ENCODE measurements at regions not wholly inside any gene's neighbourhood (a gene's known extent, or its start where the extent isn't known, plus 50 kb on each side); places are given as distances from the start of the nearest gene placed in this dataset.
"Not testable (repeated sequence)": the region's sequence is repeated elsewhere in the genome, so short reads cannot be mapped to it uniquely, and the experiment has no call there.

DNA sequence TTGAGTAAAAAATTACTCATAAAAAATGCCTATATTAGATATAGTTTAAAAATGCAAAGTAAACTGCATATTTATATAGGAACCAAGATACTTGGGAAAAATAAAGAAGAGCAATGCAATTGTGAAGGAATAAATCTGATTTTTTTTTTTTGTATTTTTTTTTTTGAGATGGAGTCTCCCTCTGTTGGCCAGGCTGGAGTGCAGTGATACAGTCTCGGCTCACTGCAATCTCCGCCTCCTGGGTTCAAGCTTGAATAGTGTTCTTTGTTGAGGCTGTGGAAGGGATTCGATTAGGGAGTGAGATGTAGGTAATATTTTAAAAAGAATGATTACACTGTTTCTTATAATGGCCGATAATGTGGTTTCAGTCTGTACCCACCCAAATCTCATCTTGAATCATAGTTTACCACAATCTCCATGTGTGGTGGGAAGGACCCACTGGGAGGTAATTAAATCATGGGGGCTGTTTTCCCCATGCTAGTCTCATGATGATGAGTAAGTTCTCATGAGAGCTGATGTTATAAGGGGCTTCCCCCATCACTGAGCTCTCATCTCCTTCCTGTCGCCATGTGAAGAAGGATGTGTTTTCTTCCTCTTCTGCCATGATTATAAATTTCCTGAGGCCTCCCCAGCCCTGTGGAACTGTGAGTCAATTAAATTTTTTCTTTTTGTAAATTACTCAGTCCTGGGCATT lies 1765.9 kb downstream of the PLA2G4A start:
- no peak for DNase-seq (ENCODE audit: low read depth, low spot score)
- H3K4me3 ChIP-seq (ENCODE audit: low read length), result no peak overlapping the region

DNA sequence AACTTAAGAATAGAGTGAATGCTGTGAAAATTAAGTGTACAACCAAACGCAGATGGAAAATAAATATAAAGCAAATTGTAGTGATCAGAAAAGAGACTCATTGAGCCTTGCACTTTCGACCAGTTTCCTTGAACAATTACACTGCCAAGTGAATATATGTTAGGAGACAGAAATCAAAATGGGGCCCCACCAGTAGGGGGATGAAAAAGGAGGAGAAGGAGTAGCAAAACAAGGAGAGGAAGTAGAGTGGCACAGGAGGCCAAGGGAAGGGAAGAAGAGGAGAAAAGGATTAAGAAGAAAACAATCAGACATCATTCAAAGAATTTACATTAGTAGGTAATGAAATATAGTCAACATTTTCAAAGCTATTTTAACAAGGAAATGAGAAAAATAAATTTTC lies 1770.6 kb downstream of the PLA2G4A start:
- no peak for DNase-seq (ENCODE audit: low read depth, low spot score)

DNA sequence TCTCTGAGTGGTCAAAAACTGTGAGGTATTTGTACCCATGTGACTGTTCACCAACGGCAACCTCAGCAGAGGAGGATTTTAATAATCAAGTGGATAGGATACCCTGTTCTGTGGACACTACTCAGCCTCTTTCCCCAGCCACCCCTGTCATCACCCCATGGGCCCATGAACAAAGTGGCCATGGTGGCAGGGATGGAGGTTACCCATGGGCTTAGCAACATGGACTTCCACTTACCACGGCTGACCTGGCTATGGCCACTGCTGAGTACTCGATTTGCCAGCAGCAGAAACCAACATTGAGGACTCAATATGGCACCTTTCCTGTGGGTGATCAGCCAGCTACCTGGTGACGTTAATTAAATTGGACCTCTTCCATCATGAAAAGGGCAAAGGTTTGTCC lies 1782.7 kb downstream of the PLA2G4A start:
- DNase-seq (ENCODE audit: low read depth, low spot score), result no peak
- H3K4me3 ChIP-seq (ENCODE audit: low read length), result no peak overlapping the region

More for the DNA sequence above, 1770.6 kb downstream of the PLA2G4A start:
- H3K4me3 ChIP-seq (ENCODE audit: low read length), result no peak overlapping the region

DNA sequence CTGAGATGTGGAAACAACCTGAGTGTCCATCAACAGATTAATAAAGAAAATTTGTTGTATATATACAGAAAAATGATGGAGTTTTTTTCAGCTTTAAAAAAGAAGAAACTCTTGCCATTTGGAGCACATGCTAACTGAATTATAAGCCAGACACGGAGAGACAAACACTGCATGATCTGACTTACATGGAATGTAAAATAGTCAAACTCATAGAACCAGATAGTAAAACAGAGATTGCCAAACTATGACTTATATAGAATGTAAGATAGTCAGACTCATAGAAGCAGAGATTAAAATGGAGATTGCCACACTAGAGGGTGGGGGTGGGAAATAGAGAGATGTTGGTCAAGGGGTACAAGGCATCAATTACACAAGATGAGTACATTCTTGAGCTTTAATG lies 1786.6 kb downstream of the PLA2G4A start:
- no peak for DNase-seq (ENCODE audit: low read depth, low spot score)
- no peak overlapping the region for H3K4me3 ChIP-seq (ENCODE audit: low read length)

DNA sequence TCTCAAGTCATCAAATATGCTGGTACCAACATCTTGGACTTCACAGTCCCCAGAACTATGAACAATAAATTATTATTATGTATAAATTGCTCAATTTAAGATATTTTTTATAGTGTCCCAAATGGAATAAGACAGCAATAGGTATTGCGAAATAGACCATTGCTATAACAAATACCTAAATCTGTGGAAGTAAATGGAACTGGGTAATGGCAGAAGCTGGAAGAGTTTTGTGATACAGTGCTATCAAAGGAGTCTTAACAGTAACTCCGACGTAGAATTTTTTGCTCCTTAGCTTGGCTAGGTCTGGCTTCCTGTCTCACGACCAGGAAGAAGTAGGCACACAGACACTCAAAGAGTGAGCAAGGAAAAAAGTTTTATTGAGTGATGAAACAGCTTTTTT lies 1791.5 kb downstream of the PLA2G4A start:
- no peak for DNase-seq (ENCODE audit: low read depth, low spot score)
- H3K4me3 ChIP-seq (ENCODE audit: low read length), result no peak overlapping the region

DNA sequence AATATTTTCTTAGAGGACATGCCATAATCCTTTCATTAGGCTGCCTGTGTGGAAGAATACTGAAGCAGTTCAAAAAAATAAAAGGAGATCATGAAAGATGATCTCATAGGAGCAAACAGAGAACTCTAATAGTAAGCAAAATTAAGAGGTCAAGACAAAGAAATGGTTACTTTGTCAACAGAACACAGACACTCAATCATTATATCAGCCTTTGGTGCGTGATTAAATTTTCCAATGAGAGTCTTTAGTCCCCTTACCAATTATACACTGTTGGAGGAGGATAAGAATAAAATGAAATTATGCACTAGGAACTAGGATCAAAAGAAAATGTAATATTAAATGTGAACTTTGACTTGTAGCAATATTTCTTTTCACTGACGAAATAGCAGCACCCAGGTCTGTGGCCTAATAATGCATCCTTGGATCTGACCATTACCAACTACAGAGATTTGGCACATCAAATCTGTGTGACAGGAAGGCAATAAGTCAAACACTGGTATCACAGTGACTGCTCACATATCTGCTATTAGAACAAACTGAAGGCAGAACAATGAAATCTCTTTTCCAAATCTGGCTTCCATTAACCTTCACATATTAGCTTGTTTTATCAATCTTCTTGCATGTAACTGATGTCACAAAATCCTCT lies 1812.9 kb downstream of the PLA2G4A start:
- DNase-seq (ENCODE audit: low read depth, low spot score), result no peak
- no peak overlapping the region for H3K4me3 ChIP-seq (ENCODE audit: low read length)

DNA sequence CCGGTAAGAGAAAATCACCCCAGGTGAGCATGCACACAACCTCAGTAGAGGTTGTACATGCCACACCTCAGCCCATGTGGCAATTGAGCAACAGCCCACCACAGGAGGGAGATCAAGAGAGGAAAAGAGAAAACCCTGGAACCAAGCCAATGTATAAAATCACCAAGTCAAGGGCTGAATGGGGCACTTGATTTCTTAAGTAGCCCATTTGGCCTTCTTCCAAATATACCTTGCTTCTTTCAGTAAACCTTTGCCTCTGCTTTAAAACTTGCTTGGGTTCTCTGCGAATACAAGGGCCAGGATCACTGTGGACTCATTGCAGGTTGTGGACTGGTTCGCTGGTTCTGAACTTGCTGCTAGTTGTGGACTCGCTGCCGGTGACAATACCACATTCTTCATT lies 1814.0 kb downstream of the PLA2G4A start:
- DNase-seq (ENCODE audit: low read depth, low spot score), result no peak

DNA sequence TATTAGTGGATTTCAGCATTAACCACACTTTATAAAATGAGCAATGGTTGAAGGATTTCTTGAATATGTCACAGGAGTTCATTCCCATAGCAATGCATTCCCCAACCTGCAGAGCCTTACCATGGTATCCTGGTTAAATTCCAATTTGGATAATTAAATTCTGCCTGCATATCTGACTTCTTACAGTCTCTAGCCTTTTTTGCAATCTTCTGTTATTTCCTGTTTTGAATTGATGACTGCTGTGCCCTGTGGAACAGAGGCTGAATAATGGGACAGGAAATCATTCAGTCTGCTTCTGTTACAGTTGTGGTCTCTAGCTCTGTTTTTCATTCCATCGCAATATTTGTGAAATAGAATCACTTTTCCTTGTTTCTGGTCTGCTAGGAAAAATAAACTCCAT lies 1823.9 kb downstream of the PLA2G4A start:
- no peak overlapping the region for H3K4me3 ChIP-seq (ENCODE audit: low read length)
- no peak for DNase-seq (ENCODE audit: low read depth, low spot score)

More for the DNA sequence above, 1814.0 kb downstream of the PLA2G4A start:
- no peak overlapping the region for H3K4me3 ChIP-seq (ENCODE audit: low read length)

DNA sequence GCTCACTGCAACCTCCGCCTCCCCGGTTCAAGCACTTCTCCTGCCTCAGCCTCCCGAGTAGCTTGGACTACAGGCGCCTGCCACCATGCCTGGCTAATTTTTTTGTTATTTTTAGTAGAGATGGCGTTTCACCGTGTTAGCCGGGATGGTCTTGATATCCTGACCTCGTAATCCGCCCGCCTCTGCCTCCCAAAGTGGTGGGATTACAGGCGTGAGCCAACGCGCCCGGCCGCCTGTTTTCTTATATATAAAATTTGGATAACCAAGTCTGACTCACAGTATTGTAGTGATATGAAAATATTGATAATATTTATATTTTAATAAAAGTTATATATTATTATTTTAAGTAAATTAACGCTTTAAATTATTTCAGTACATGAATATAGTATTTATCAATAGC lies 1821.7 kb downstream of the BRINP3 start:
- DNase-seq (ENCODE audit: low read depth, low spot score); H3K4me3 ChIP-seq (ENCODE audit: low read length): not testable (repeated sequence)

DNA sequence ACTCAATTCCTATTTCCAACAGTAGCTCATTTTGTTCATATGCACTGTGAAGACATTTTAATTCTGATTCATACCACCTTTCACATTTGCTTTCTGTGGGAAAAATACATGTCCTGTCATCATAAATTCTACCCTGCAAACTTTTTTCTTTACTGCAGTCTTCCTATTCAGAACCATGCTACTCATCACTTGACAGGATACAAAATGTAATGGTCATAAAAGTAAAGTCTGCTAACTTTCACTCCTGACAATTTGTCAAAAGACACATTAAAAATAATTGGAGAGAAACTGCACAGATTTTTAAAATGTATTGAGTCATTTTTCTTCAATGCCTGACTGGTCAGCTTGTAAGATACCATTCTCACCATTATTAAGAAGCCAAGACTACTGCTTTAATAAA lies 1817.1 kb downstream of the BRINP3 start:
- H3K4me3 ChIP-seq (ENCODE audit: low read length), result no peak overlapping the region
- DNase-seq (ENCODE audit: low read depth, low spot score), result no peak

DNA sequence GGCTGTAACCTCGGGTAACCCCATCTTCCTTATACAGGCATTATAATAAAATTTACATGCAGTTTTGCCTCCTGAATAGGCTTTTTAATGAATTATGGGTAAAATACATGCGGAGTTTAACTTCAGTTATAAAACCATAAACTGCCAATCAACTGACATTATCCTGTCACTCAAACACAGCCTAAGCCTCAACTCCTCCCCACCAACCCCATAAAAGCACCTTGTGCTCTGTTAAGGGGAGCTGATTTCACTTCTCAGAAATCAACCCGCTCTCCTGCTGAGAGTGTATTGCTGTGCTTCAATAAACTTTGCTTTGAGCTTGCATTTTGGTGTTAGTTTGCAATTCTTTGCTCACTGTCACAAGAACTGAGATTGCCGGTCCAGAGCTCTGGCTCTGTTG lies 1812.2 kb downstream of the BRINP3 start:
- DNase-seq (ENCODE audit: low read depth, low spot score), result no peak
- no peak overlapping the region for H3K4me3 ChIP-seq (ENCODE audit: low read length)

DNA sequence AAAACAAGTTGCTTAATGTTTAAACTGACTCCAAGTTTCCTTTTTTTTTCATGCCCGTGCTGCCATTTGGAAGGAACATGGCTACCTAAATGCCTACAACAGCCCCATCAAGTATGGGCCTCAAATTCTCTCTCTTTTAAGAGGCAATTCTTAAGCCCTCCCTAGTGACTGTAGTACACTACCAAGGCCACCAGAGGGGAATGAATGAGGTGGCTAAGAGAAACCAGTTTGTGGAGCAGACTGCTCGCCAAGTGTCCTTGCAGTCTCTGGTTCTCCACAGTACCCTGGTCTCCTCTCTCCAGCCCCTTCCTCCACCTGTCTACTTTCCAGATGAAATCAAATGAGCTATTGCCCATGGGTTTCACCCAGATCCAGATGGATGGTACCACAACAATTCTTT lies 1809.6 kb downstream of the BRINP3 start:
- peak; percentile 17 for DNase-seq (ENCODE audit: low read depth, low spot score)
- H3K4me3 ChIP-seq (ENCODE audit: low read length), result no peak overlapping the region

DNA sequence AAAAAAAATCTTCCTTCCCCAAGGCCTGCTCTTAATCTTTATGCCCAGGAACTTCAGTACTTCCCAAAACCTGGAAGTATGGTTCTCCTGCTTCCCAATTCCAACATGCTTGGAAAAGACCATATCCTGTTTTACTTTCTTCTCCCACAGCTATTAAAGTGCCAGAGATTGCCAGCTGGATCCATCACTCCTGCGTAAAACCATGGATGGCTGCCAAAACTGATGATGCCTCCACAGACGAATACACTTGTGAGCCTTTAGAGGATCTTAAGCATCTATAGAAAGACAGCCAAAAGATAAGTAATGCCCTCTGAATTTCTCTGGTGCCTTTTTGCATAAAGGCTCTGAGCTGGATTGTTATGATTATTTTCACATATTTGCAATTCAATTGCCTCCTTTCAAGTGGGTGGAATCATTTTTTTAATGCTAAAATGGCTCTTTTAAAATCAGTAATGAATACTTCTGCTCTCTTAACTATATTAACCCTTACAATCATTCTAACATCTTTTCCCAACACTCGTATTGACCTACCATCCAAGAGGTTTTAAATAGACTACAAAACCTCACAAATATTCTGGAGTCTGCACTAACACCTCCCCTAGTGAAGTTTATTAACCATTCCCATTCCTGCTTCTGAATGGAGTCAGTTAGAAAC lies 1807.8 kb downstream of the BRINP3 start:
- DNase-seq (ENCODE audit: low read depth, low spot score), result no peak
- no peak overlapping the region for H3K4me3 ChIP-seq (ENCODE audit: low read length)

DNA sequence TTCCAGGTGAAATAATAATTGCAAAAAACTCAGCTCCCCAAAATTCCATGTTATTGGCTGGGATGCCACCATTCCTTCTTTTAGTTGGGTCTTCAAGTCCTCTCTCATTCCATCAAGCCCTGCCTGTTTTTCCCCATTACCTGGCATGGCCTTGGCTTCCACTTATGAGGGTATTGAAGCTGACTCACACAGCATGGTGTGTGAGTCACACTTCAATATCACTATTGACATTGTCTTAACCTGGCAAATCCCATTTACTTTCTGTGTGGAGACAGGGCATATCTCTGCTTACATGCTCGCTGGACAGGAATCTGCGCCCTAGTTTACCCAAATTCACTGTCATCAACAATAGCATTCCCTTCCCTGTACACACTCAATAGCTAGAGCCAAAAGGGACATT lies 1806.8 kb downstream of the BRINP3 start:
- DNase-seq (ENCODE audit: low read depth, low spot score), result no peak
- H3K4me3 ChIP-seq (ENCODE audit: low read length), result no peak overlapping the region

DNA sequence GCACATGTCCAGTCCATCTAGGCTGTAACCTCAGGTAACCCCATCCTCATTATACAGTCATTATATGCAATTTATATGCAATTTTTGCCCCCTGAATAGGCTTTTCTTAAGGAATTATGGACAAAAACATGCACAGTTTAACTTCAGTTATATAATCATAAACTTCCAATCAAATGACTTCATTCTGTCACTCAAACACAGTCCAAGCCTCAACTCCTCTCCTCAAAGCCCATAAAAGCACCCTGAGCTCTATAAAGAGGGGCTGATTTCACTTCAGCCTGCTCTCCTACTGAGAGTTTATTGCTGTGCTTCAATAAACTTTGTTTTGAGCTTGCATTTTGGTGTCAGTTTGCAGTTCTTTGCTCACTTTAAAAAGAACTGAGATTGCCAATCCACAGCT lies 1805.5 kb downstream of the BRINP3 start:
- no peak for DNase-seq (ENCODE audit: low read depth, low spot score)

DNA sequence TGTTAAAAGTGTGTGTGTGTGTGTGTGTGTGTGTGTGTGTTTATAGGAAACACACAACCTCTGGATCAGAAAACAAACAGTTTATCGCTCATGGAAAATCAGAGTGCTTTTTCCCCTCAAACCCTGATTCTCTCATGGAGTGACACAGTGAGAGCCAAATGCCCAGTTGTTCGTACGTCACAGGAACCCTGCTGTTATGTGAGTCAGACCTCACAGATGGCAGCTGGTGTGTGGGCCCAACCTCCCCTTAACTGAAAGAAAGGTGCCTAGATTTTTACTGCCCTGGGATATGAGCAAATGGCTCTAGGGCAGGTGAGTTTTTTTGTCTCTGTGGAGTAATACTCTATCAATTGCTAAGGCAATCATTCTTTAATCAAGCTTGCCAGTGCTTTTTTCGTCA lies 1788.1 kb downstream of the BRINP3 start:
- DNase-seq (ENCODE audit: low read depth, low spot score), result no peak

More for the DNA sequence above, 1805.5 kb downstream of the BRINP3 start:
- no peak overlapping the region for H3K4me3 ChIP-seq (ENCODE audit: low read length)

DNA sequence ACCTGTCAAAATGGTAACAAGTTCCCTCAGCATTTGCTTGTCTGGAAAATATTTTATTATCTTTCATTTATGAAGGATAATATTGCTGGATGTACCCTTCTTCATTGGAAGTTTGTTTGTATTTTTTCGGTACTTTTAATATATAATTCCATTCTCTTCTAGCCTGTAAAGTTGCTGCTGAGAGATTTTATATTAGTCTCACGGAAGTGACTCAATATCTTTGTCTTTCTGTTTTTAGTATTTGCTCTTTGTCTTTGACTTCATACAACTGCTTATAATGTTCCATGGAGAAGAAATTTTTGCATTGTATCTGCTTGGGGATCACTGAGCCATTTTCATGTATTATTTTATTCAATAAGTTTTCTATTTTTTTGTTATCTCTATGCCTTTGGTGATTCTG lies 1777.5 kb downstream of the BRINP3 start:
- H3K4me3 ChIP-seq (ENCODE audit: low read length), result no peak overlapping the region
- no peak for DNase-seq (ENCODE audit: low read depth, low spot score)

More for the DNA sequence above, 1788.1 kb downstream of the BRINP3 start:
- H3K4me3 ChIP-seq (ENCODE audit: low read length), result no peak overlapping the region

DNA sequence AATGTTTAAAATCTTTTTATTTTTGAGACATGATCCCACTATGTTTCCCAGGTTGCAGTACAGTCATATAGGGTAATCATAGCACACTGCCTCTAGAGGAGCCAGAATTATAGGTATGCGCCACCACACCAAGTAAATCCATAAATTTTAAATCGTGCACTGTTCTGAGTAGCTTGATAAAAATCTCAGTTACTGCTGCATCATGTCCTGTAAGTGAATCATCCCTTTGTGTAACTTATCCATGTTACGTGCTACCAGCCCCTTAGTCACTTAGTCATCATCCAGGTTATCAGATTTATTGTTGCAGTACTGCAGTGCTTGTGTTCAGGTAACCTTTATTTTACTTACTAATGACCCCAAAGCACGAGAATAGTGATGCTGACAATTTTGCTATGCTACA lies 1770.9 kb downstream of the BRINP3 start:
- no peak overlapping the region for H3K4me3 ChIP-seq (ENCODE audit: low read length)
- no peak for DNase-seq (ENCODE audit: low read depth, low spot score)

DNA sequence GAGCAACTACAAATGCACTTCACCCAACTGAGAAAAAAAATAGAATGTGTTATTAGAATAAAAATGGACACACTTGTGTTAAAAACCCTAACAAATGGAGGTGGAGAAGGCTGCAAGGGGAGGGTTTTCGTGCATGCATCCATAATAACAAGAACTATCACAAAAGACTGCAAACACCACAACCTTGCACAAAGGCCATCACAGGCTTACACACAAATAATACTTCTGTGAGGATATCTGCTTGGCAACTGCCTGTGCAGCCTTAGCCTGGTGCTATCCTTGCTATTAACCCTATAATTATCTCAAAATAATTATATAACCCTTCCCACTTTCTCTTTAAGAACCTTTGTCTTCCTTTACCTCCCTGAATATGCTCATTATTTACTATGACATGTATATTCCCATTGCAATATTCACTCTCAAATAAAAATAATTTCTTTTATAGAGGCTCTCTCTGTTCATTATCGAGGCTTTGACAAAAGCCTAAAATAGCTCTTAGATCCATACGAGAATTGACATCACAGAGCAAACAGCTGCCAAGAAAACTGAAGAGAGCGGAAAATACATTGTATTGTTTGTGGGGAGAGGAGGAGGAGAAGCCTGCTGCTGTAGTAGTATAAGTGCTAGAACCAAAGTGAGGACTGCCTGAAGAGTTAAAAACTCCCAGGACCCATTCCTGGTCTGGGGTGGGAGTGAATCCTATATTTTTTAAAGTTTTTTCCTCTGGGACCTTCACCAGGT lies 1768.7 kb downstream of the BRINP3 start:
- no peak for DNase-seq (ENCODE audit: low read depth, low spot score)
- no peak overlapping the region for H3K4me3 ChIP-seq (ENCODE audit: low read length)

DNA sequence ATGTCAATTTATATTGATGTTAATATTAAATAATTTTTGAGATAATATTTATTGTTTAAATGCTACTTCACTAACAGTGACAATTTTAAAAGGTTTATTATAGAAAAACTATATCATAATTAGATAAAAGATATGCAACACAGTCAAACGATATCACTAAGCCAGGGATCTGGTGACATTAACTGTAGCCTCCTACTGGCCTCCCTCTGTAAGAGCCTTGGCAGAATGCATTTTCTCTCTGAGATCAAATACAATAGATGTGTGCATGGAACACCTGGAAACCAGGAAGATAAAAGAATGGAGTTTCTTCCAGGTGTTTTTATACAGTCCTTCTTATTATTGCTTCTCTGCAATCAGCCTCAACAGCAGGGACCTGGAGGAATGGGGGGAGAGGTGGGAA lies 1762.1 kb downstream of the BRINP3 start:
- H3K4me3 ChIP-seq (ENCODE audit: low read length), result no peak overlapping the region
- no peak for DNase-seq (ENCODE audit: low read depth, low spot score)
